Kidney (tissue), 13 donors: ENCODE measurements at regions not wholly inside any gene's neighbourhood (a gene's known extent, or its start where the extent isn't known, plus 50 kb on each side); places are given as distances from the start of the nearest gene placed in this dataset.

Experiments
- DNase-seq, 5 donors: peaks; one replicate each; pipeline ENCODE4 v3.0.0-alpha.2; 2013 to 2020
- FAIRE-seq: peaks from 2 replicates; lab custom pipeline; 2012; peaks lifted over from hg19 to GRCh38; lab: Jason Lieb, UNC
- H3K27ac ChIP-seq, 2 donors: one replicate each; pipeline ENCODE4 v1.7.0; 2013; ENCODE audit warnings: low read depth in 2 of 2, low read length in 2 of 2, inconsistent platforms in 1 of 2
- H3K27me3 ChIP-seq: one replicate; pipeline ENCODE4 v1.7.1; 2013; ENCODE audit warnings: low read length, inconsistent platforms; ENCODE audit not compliant: control insufficient read depth, insufficient read depth
- H3K36me3 ChIP-seq, 3 donors: one replicate each; pipeline versions ENCODE4 v1.7.0 to v1.7.1; 2013; ENCODE audit warnings: low read length in 3 of 3, control low read depth in 1 of 3, inconsistent platforms in 1 of 3; ENCODE audit not compliant: insufficient read depth in 3 of 3, control insufficient read depth in 2 of 3
- H3K4me1 ChIP-seq, 3 donors: one replicate each; pipeline versions ENCODE4 v1.7.0 to v1.7.1; 2013; ENCODE audit warnings: low read length in 3 of 3, inconsistent platforms in 1 of 3, low read depth in 1 of 3; ENCODE audit not compliant: control insufficient read depth in 2 of 3, insufficient read depth in 2 of 3
- H3K4me3 ChIP-seq, 3 donors: one replicate each; pipeline versions ENCODE4 v1.7.0 to v1.8.1; 2013; ENCODE audit warnings: low read length in 3 of 3, control low read depth in 1 of 3, inconsistent platforms in 1 of 3
- H3K9ac ChIP-seq, 3 donors: one replicate each; pipeline versions ENCODE4 v1.7.0 to v1.7.1; 2013; ENCODE audit warnings: low read length in 3 of 3, control low read depth in 1 of 3, inconsistent platforms in 1 of 3
- H3K9me3 ChIP-seq, 3 donors: one replicate each; pipeline versions ENCODE4 v1.7.0 to v1.7.1; 2013; ENCODE audit warnings: low read length in 3 of 3, control low read depth in 1 of 3, inconsistent platforms in 1 of 3; ENCODE audit not compliant: control insufficient read depth in 2 of 3, insufficient read depth in 1 of 3
- CTCF ChIP-seq: IDR thresholded peaks from 3 replicates; pipeline ENCODE4 v1.5.1; 2012; ENCODE audit warnings: mild to moderate bottlenecking, moderate library complexity, borderline replicate concordance; ENCODE audit not compliant: insufficient read depth; ENCODE audit errors: extremely low read depth
- intact Hi-C: fragments of 100-400 bp; cut with DNase I; formaldehyde crosslinking; loops from one replicate; pipeline ENCODE4 v1.11.1; 2022
- donor health status: control.
- donor health status: control.
- donor health status: control.
- donor health status: control.
- donor health status: control.
- donor health status: DM: yes; HTN: yes; CAD: no.
- donor health status: Normal renal cell carcinoma (clear cell type).

GRCh38 chr15:53288542-53288941 lies 470.9 kb downstream of the WDR72 start:
- no peaks in the 10 kb centered on the region for H3K36me3 ChIP-seq
- H3K27ac ChIP-seq = no peak overlapping the region
- no peak overlapping the region for H3K9ac ChIP-seq
- no peaks in the 10 kb centered on the region for H3K4me1 ChIP-seq
- H3K27me3 ChIP-seq = no peaks in the 10 kb centered on the region
- H3K9me3 ChIP-seq = no peaks in the 10 kb centered on the region
- FAIRE-seq (no peak), DNase-seq (no peak)
- intact Hi-C loops = no loop called here
- no peak for TF ChIP-seq CTCF
- no peak overlapping the region for H3K4me3 ChIP-seq

- no peaks in the 10 kb centered on the region for H3K36me3 ChIP-seq
- no peak overlapping the region for H3K4me3 ChIP-seq
- no peak for DNase-seq
- no peaks in the 10 kb centered on the region for H3K9me3 ChIP-seq
- intact Hi-C loops = no loop called here
- FAIRE-seq = no peak
- no peaks in the 10 kb centered on the region for H3K4me1 ChIP-seq
- H3K9ac ChIP-seq = no peak overlapping the region
- no peak overlapping the region for H3K27ac ChIP-seq
- TF ChIP-seq CTCF = no peak
- H3K27me3 ChIP-seq = no peaks in the 10 kb centered on the region
Measured at GRCh38 chr15:53274630-53275029, 484.5 kb upstream of the ONECUT1 start.

- TF ChIP-seq CTCF = no peak
- Histone ChIP-seq H3K27ac (no peak overlapping the region), H3K4me3 (no peak overlapping the region), H3K36me3 (no peaks in the 10 kb centered on the region), H3K4me1 (no peaks in the 10 kb centered on the region), H3K9me3 (no peaks in the 10 kb centered on the region), H3K9ac (no peak overlapping the region), H3K27me3 (no peaks in the 10 kb centered on the region)
- DNase-seq (no peak), FAIRE-seq (no peak)
- intact Hi-C loops = no loop called here
Measured at GRCh38 chr15:53272116-53272515, 482.0 kb upstream of the ONECUT1 start.

- intact Hi-C loops = no loop called here
- no peak for FAIRE-seq
- H3K9ac ChIP-seq = no peak overlapping the region
Measured at GRCh38 chr15:53266176-53266575, 476.0 kb upstream of the ONECUT1 start.

More at GRCh38 chr15:53266176-53266575, 476.0 kb upstream of the ONECUT1 start:
- Histone ChIP-seq H3K9me3 (no peaks in the 10 kb centered on the region), H3K36me3 (no peaks in the 10 kb centered on the region), H3K27ac (no peak overlapping the region), H3K4me1 (no peaks in the 10 kb centered on the region), H3K4me3 (no peak overlapping the region), H3K27me3 (no peaks in the 10 kb centered on the region)
- DNase-seq = no peak
- no peak for TF ChIP-seq CTCF
